Liver (tissue), 8 donors: ENCODE measurements at regions not wholly inside any gene's neighbourhood (a gene's known extent, or its start where the extent isn't known, plus 50 kb on each side); places are given as distances from the start of the nearest gene placed in this dataset.

ENCODE experiments used
- DNase-seq: peaks from one replicate; pipeline ENCODE4 v3.0.0-alpha.2; 2017; ENCODE audit warnings: low spot score
- H3K27ac ChIP-seq, 2 donors: one replicate each; pipeline ENCODE4 v1.7.0; 2013; ENCODE audit warnings: inconsistent platforms in 2 of 2, low read length in 2 of 2, control low read depth in 1 of 2, low read depth in 1 of 2, mild to moderate bottlenecking in 1 of 2
- H3K27me3 ChIP-seq, 4 donors: one replicate each; pipeline versions ENCODE4 v1.6.1 to v1.7.0; 2013; ENCODE audit warnings: low read length in 3 of 4, inconsistent platforms in 1 of 4, mild to moderate bottlenecking in 1 of 4, moderate library complexity in 1 of 4; ENCODE audit not compliant: control insufficient read depth in 4 of 4, insufficient read depth in 4 of 4
- H3K36me3 ChIP-seq, 4 donors: one replicate each; pipeline versions ENCODE4 v1.6.1 to v1.7.0; 2013; ENCODE audit warnings: low read length in 3 of 4, mild to moderate bottlenecking in 3 of 4, low read depth in 1 of 4, moderate library complexity in 1 of 4; ENCODE audit not compliant: control insufficient read depth in 4 of 4, insufficient read depth in 3 of 4
- H3K4me1 ChIP-seq, 4 donors: one replicate each; pipeline versions ENCODE4 v1.6.1 to v1.7.0; 2013; ENCODE audit warnings: low read length in 3 of 4, mild to moderate bottlenecking in 3 of 4, moderate library complexity in 1 of 4; ENCODE audit not compliant: control insufficient read depth in 4 of 4, insufficient read depth in 4 of 4
- H3K4me3 ChIP-seq, 3 donors: one replicate each; pipeline versions ENCODE4 v1.6.1 to v1.7.0; 2013; ENCODE audit warnings: low read length in 3 of 3, control low read depth in 1 of 3, low read depth in 1 of 3, mild to moderate bottlenecking in 1 of 3
- H3K9ac ChIP-seq, 2 donors: one replicate each; pipeline ENCODE4 v1.7.0; 2013; ENCODE audit warnings: low read length in 2 of 2, mild to moderate bottlenecking in 2 of 2, moderate library complexity in 2 of 2, control low read depth in 1 of 2, low read depth in 1 of 2
- H3K9me3 ChIP-seq, 4 donors: one replicate each; pipeline versions ENCODE4 v1.6.1 to v1.7.0; 2013; ENCODE audit warnings: low read length in 3 of 4; ENCODE audit not compliant: control insufficient read depth in 4 of 4
- ATF3 ChIP-seq: IDR thresholded peaks from 2 replicates; pipeline ENCODE4 v1.6.1; 2016; ENCODE audit warnings: antibody characterized with exemption
- CTCF ChIP-seq: fragments of 150-350 bp; IDR thresholded peaks from 2 replicates; pipeline ENCODE4 v1.5.1; 2017; ENCODE audit warnings: improper control_type of control experiment, low read depth, low read length; ENCODE audit not compliant: missing input control
- EGR1 ChIP-seq, 2 donors: IDR thresholded peaks; 2 replicates each; pipeline ENCODE4 v1.6.1; 2016 to 2018; ENCODE audit warnings: antibody characterized with exemption in 2 of 2, low read depth in 2 of 2
- FOXA1 ChIP-seq: IDR thresholded peaks from 2 replicates; pipeline ENCODE4 v1.6.1; 2016; ENCODE audit warnings: antibody characterized with exemption
- FOXA2 ChIP-seq: IDR thresholded peaks from 2 replicates; pipeline ENCODE4 v1.6.1; 2016; ENCODE audit warnings: antibody characterized with exemption
- GABPA ChIP-seq, 2 donors: IDR thresholded peaks in 1 of 2; conservative IDR thresholded peaks in 1 of 2; 2 replicates each; pipeline ENCODE4 v1.6.1; 2016; ENCODE audit warnings: antibody characterized with exemption in 2 of 2, mild to moderate bottlenecking in 1 of 2, moderate library complexity in 1 of 2
- HNF4A ChIP-seq, 2 donors: conservative IDR thresholded peaks; 2 replicates each; pipeline ENCODE4 v1.6.1; 2016; ENCODE audit warnings: antibody characterized with exemption in 2 of 2, mild to moderate bottlenecking in 2 of 2
- HNF4G ChIP-seq: IDR thresholded peaks from 2 replicates; pipeline ENCODE4 v1.6.1; 2016; ENCODE audit warnings: antibody characterized with exemption
- JUND ChIP-seq, 2 donors: IDR thresholded peaks; 2 replicates each; pipeline ENCODE4 v1.6.1; 2016; ENCODE audit warnings: antibody characterized with exemption in 2 of 2
- MAX ChIP-seq: IDR thresholded peaks from 2 replicates; pipeline ENCODE4 v1.6.1; 2016; ENCODE audit warnings: antibody characterized with exemption
- NR2F2 ChIP-seq: IDR thresholded peaks from 2 replicates; pipeline ENCODE4 v1.6.1; 2016; ENCODE audit warnings: antibody characterized with exemption
- RAD21 ChIP-seq, 2 donors: IDR thresholded peaks; 2 replicates each; pipeline ENCODE4 v1.6.1; 2016; ENCODE audit warnings: antibody characterized with exemption in 2 of 2, mild to moderate bottlenecking in 2 of 2
- REST ChIP-seq: IDR thresholded peaks from 2 replicates; pipeline ENCODE4 v1.6.1; 2016; ENCODE audit warnings: antibody characterized with exemption, mild to moderate bottlenecking
- RXRA ChIP-seq, 2 donors: IDR thresholded peaks; 2 replicates each; pipeline ENCODE4 v1.6.1; 2017 to 2018; ENCODE audit warnings: antibody characterized with exemption in 2 of 2, mild to moderate bottlenecking in 1 of 2
- SP1 ChIP-seq: IDR thresholded peaks from 2 replicates; pipeline ENCODE4 v1.6.1; 2018; ENCODE audit warnings: antibody characterized with exemption, mild to moderate bottlenecking
- TAF1 ChIP-seq: conservative IDR thresholded peaks from 2 replicates; pipeline ENCODE4 v1.6.1; 2016; ENCODE audit warnings: antibody characterized with exemption, mild to moderate bottlenecking
- YY1 ChIP-seq: IDR thresholded peaks from 2 replicates; pipeline ENCODE4 v1.6.1; 2016; ENCODE audit warnings: antibody characterized with exemption, mild to moderate bottlenecking
- WGBS: extraction: QIAGEN DNeasy Blood & Tissue Kit; methylation state at CpG from one replicate; pipeline ENCODE4 v1.1.7; 2013; 5-methylcytosine and 5-hydroxymethylcytosine counted together
- TF ChIP-seq, protein P1 (sequence below): IDR thresholded peaks from 2 replicates; pipeline ENCODE4 v1.6.1; 2016; ENCODE audit warnings: antibody characterized with exemption
- donor health status: healthy.
- donor health status: healthy.
- donor health status: healthy.
- donor health status: healthy.
- donor health status: healthy.

DNA sequence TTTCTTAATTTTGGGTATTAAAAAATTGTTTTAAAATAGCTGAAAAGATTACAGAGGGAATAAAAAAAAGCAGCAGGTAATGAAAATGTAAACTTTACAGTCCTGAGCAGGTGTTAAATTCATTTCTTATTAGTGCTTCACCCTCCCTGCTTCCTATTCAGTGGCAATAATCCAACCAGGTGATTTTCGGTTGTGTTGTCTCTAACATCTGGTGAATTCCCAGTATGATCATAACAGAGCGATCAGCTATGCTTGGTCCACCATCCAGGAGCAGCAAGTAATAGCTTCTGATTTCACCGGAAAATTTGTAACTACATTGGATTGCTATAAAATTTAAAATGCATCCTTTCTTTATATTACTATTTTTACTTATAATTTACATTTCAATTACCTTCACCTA is 673.1 kb downstream of the SOCS6 start:
- no peak for DNase-seq
- no peaks in the 10 kb centered on the region for H3K9me3 ChIP-seq
- H3K27me3 ChIP-seq, result no peaks in the 10 kb centered on the region
- H3K4me1 ChIP-seq, result no peaks in the 10 kb centered on the region
- no peak overlapping the region for H3K9ac ChIP-seq
- H3K27ac ChIP-seq, result no peak overlapping the region
- H3K36me3 ChIP-seq, result no peaks in the 10 kb centered on the region
- WGBS, result 87% methylated on average over 3 of the region's 3 CpGs
- H3K4me3 ChIP-seq, result no peak overlapping the region
- no peak for TF ChIP-seq GABPA (IDR thresholded peaks at IDR 0.05 in 1 of 2, conservative IDR thresholded peaks at IDR 0.05 in 1 of 2)
- no peak for TF ChIP-seq CTCF
- TF ChIP-seq HNF4G, result no peak
- TF ChIP-seq YY1, result no peak
- no peak for TF ChIP-seq FOXA1
- no peak for TF ChIP-seq JUND (IDR thresholded peaks at IDR 0.05)
- no peak for TF ChIP-seq REST
- TF ChIP-seq FOXA2, result no peak
- TF ChIP-seq TAF1, result no peak
- TF ChIP-seq RXRA (IDR thresholded peaks at IDR 0.05), result no peak

DNA sequence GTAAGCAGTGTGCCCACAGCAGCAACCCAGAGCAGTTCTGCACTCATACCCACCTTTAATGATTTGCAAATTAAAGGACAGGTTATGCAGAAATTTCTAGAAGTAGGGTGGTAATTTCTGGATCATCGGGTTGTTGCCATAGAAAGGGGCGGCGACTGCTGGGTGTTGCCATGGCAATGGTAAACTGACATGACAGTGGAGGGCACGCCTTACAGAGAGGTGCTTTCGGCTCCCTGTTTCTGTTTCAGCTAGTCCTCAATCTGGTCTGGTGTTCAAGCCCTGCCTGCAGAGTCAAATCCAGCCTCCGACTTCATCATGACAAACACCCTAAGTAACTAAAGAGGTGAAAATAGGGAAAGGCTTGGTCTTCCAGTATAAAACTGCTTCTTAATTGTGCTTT is 667.7 kb downstream of the SOCS6 start:
- no peak overlapping the region for H3K27ac ChIP-seq
- no peak for DNase-seq
- WGBS, result 80% methylated on average over 6 of the region's 6 CpGs
- H3K27me3 ChIP-seq, result no peaks in the 10 kb centered on the region
- H3K36me3 ChIP-seq, result no peaks in the 10 kb centered on the region
- H3K9ac ChIP-seq, result no peak overlapping the region
- TF ChIP-seq YY1, result no peak
- no peak for TF ChIP-seq HNF4G
- TF ChIP-seq REST, result no peak
- TF ChIP-seq TAF1, result no peak
- TF ChIP-seq FOXA2, result no peak
- no peak for TF ChIP-seq RAD21 (IDR thresholded peaks at IDR 0.05)
- TF ChIP-seq EGR1 (IDR thresholded peaks at IDR 0.05; ENCODE audit: low read depth in 2 of 2), result no peak
- TF ChIP-seq HNF4A (conservative IDR thresholded peaks at IDR 0.05), result no peak
- TF ChIP-seq NR2F2, result no peak
- TF ChIP-seq JUND (IDR thresholded peaks at IDR 0.05), result no peak
- TF ChIP-seq CTCF, result no peak
- no peak for TF ChIP-seq FOXA1
- no peak for TF ChIP-seq SP1
- TF ChIP-seq MAX, result no peak
- TF ChIP-seq GABPA (IDR thresholded peaks at IDR 0.05 in 1 of 2, conservative IDR thresholded peaks at IDR 0.05 in 1 of 2), result no peak
- TF ChIP-seq, protein P1, sequence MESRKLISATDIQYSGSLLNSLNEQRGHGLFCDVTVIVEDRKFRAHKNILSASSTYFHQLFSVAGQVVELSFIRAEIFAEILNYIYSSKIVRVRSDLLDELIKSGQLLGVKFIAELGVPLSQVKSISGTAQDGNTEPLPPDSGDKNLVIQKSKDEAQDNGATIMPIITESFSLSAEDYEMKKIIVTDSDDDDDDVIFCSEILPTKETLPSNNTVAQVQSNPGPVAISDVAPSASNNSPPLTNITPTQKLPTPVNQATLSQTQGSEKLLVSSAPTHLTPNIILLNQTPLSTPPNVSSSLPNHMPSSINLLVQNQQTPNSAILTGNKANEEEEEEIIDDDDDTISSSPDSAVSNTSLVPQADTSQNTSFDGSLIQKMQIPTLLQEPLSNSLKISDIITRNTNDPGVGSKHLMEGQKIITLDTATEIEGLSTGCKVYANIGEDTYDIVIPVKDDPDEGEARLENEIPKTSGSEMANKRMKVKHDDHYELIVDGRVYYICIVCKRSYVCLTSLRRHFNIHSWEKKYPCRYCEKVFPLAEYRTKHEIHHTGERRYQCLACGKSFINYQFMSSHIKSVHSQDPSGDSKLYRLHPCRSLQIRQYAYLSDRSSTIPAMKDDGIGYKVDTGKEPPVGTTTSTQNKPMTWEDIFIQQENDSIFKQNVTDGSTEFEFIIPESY, result no peak
- no peak for TF ChIP-seq ATF3
- TF ChIP-seq RXRA (IDR thresholded peaks at IDR 0.05), result no peak
- H3K4me1 ChIP-seq, result no peaks in the 10 kb centered on the region
- H3K9me3 ChIP-seq, result no peaks in the 10 kb centered on the region
- H3K4me3 ChIP-seq, result no peak overlapping the region
